Right lobe of liver (tissue), 6 donors: ENCODE measurements at regions not wholly inside any gene's neighbourhood (a gene's known extent, or its start where the extent isn't known, plus 50 kb on each side); places are given as distances from the start of the nearest gene placed in this dataset.

Source experiments
- ATAC-seq, 4 donors: fragments of 200-7000 bp; cut with Tn5 transposase; one replicate each; pipeline ENCODE4 v1.9.1; 2020; ENCODE audit warnings: mild to moderate bottlenecking in 4 of 4, moderate library complexity in 4 of 4
- DNase-seq, 3 donors: peaks; one replicate each; pipeline ENCODE4 v3.0.0-alpha.2; 2020
- H3K27ac ChIP-seq, 3 donors: fragments of 200-600 bp; one replicate each; pipeline ENCODE4 v1.8.0; 2022
- H3K27me3 ChIP-seq, 2 donors: fragments of 200-600 bp; one replicate each; pipeline ENCODE4 v1.8.0; 2022
- H3K36me3 ChIP-seq, 4 donors: fragments of 200-600 bp; sonication (generic) in 1 of 4; one replicate each; pipeline versions ENCODE4 v1.5.1 to v1.8.0; 2017 to 2022; ENCODE audit warnings: control low read depth in 1 of 4
- H3K4me1 ChIP-seq, 4 donors: fragments of 200-600 bp; sonication (generic) in 1 of 4; one replicate each; pipeline versions ENCODE4 v1.5.1 to v1.8.0; 2017 to 2022; ENCODE audit warnings: control low read depth in 1 of 4
- H3K4me3 ChIP-seq, 3 donors: fragments of 200-600 bp; one replicate each; pipeline ENCODE4 v1.8.0; 2022
- H3K9me3 ChIP-seq, 4 donors: fragments of 200-600 bp; sonication (generic) in 1 of 4; one replicate each; pipeline versions ENCODE4 v1.5.1 to v1.8.0; 2017 to 2022; ENCODE audit warnings: control low read depth in 1 of 4
- POLR2A ChIP-seq: fragments of 450-650 bp; IDR thresholded peaks from one replicate; pipeline ENCODE4 v1.6.1; 2017; ENCODE audit warnings: antibody characterized with exemption, mild to moderate bottlenecking
- WGBS: methylation state at CpG from one replicate; pipeline ENCODE4 v1.1.6; 2018; ENCODE audit warnings: low coverage, low lambda C conversion rate; ENCODE audit not compliant: insufficient coverage; ENCODE audit errors: missing lambda C conversion rate; 5-methylcytosine and 5-hydroxymethylcytosine counted together
- intact Hi-C, 2 donors: fragments of 100-400 bp; cut with DNase I; formaldehyde crosslinking; loops; one replicate each; pipeline versions ENCODE4 v1.11.2 to v1.14.1; 2022
- TF ChIP-seq, protein P1 (sequence below), 4 donors: fragments of 200-600 bp in 3 of 4; fragments of 450-650 bp in 1 of 4; IDR thresholded peaks; one replicate each; pipeline versions ENCODE4 v1.5.1 to v1.8.0; 2016 to 2022; ENCODE audit warnings: antibody characterized with exemption in 4 of 4, mild to moderate bottlenecking in 2 of 4
- donor health status: DM: no; HTN: yes; CAD: no.
- donor health status: DM: no; HTN: no; CAD: no.
- donor health status: DM: no; HTN: no; CAD: no.
- donor health status: DM: no; HTN: yes; CAD: no.
- donor health status: DM: no; HTN: yes; CAD: no.

GRCh38 chrX:42604302-42604701 lies 173.7 kb downstream of the PPP1R2C start:
- Histone ChIP-seq H3K4me1 (peaks cover 0 to 23% (median 11%) of the 10 kb centered on the region in 4 donors), H3K27ac (no peak overlapping the region), H3K9me3 (no peaks in the 10 kb centered on the region), H3K4me3 (no peak overlapping the region), H3K27me3 (peaks cover 0 to 8% of the 10 kb centered on the region in 2 donors), H3K36me3 (no peaks in the 10 kb centered on the region)
- 93% methylated on average over 2 of the region's 2 CpGs for WGBS
- ATAC-seq (peak; percentile 41 to 67 (median 56)), DNase-seq (no peak)
- no peak for TF ChIP-seq POLR2A
- TF ChIP-seq, protein P1, sequence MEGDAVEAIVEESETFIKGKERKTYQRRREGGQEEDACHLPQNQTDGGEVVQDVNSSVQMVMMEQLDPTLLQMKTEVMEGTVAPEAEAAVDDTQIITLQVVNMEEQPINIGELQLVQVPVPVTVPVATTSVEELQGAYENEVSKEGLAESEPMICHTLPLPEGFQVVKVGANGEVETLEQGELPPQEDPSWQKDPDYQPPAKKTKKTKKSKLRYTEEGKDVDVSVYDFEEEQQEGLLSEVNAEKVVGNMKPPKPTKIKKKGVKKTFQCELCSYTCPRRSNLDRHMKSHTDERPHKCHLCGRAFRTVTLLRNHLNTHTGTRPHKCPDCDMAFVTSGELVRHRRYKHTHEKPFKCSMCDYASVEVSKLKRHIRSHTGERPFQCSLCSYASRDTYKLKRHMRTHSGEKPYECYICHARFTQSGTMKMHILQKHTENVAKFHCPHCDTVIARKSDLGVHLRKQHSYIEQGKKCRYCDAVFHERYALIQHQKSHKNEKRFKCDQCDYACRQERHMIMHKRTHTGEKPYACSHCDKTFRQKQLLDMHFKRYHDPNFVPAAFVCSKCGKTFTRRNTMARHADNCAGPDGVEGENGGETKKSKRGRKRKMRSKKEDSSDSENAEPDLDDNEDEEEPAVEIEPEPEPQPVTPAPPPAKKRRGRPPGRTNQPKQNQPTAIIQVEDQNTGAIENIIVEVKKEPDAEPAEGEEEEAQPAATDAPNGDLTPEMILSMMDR (IDR thresholded peaks at IDR 0.05) = no peak
- intact Hi-C loops = no loop called here

- no peak overlapping the region for H3K27ac ChIP-seq
- ATAC-seq = peak in 3 of 4 donors; percentile 54 to 77 (median 61)
- H3K4me1 ChIP-seq = peaks cover 0 to 23% (median 11%) of the 10 kb centered on the region in 4 donors
- no peaks in the 10 kb centered on the region for H3K36me3 ChIP-seq
- DNase-seq = no peak
- peak overlapping the region in 1 of 3 donors; percentile 1 for H3K4me3 ChIP-seq
- no peaks in the 10 kb centered on the region for H3K9me3 ChIP-seq
- H3K27me3 ChIP-seq = peaks cover 0 to 8% of the 10 kb centered on the region in 2 donors
- WGBS = 25% methylated on average over 2 of the region's 2 CpGs
- intact Hi-C loops = no loop called here
- TF ChIP-seq, protein P1 (IDR thresholded peaks at IDR 0.05) = no peak
- no peak for TF ChIP-seq POLR2A
These were observed 174.9 kb downstream of the PPP1R2C start for GRCh38 chrX:42603016-42603415.

- H3K4me1 ChIP-seq = peaks cover 0 to 23% (median 11%) of the 10 kb centered on the region in 4 donors
- no peaks in the 10 kb centered on the region for H3K9me3 ChIP-seq
- ATAC-seq (peak in 3 of 4 donors; percentile 28 to 67 (median 49)), DNase-seq (no peak)
- H3K27ac ChIP-seq = no peak overlapping the region
- intact Hi-C loops = no loop called here
- peak overlapping the region in 1 of 3 donors; percentile 1 for H3K4me3 ChIP-seq
- TF ChIP-seq, protein P1 (IDR thresholded peaks at IDR 0.05) = no peak
- TF ChIP-seq POLR2A = no peak
- WGBS = 36% methylated on average over 1 of the region's 1 CpG
- no peaks in the 10 kb centered on the region for H3K36me3 ChIP-seq
- peaks cover 0 to 8% of the 10 kb centered on the region in 2 donors for H3K27me3 ChIP-seq
These were observed 175.4 kb downstream of the PPP1R2C start for GRCh38 chrX:42602566-42602965.

DNA sequence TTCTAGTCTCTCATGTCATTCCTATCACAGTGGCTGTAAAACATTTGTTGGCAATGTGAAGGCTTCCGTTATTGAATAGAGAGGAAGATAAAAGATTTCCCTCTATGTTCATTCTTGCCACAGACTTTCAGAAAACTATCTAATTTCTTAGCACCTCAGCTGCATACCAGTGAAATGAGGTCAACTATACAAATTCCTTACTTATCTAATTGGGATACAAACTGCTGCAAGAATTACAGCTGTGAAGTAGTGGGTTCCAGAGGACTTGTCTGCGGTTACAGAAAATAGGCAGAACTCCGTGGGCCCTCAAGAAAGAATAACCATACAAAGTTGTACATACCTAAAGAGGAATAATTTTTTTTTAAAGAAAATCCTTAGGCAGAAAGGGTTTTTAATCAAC lies 175.8 kb downstream of the PPP1R2C start:
- 45% methylated on average over 3 of the region's 3 CpGs for whole genome bisulfite sequencing

More for the DNA sequence above, 175.8 kb downstream of the PPP1R2C start:
- H3K4me3 ChIP-seq = no peak overlapping the region
- TF ChIP-seq, protein P1 (IDR thresholded peaks at IDR 0.05) = no peak
- no peak for TF ChIP-seq POLR2A
- no peak for DNase-seq
- H3K9me3 ChIP-seq = no peaks in the 10 kb centered on the region
- no peak overlapping the region for H3K27ac ChIP-seq
- ATAC-seq = no peak
- H3K4me1 ChIP-seq = peaks cover 0 to 23% (median 11%) of the 10 kb centered on the region in 4 donors
- H3K27me3 ChIP-seq = peaks cover 0 to 5% of the 10 kb centered on the region in 2 donors
- intact Hi-C loops = no loop called here
- H3K36me3 ChIP-seq = no peaks in the 10 kb centered on the region
